ENCODE measurements at regions not wholly inside any gene's neighbourhood (a gene's known extent, or its start where the extent isn't known, plus 50 kb on each side); places are given as distances from the start of the nearest gene placed in this dataset.

DNA sequence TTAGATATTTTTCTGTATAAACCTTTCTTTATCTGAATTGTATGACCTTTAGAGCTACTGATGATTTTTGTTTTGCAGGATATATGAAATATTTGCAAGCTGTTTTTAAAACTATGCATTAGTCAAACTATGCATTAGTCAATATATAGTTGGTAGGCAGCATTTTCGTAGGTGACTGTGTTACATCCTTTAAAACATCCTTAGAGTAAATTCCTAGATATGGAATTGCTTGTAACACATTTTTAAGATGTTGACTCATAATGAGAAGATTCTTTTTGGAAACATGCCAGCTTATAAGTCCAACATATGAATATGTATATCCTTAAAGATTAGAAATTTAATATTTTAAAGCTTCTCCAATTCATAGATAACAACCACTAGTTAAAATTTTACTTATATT lies 1768.5 kb downstream of the PCDH7 start:
- no peak for TF ChIP-seq POLR2A (IDR thresholded peaks at IDR 0.05; ENCODE audit: low read length)
- no peak for TF ChIP-seq GATA1 (IDR thresholded peaks at IDR 0.05; ENCODE audit: low read depth, low read length)
